GM23248 (cell line): ENCODE measurements at regions not wholly inside any gene's neighbourhood (a gene's known extent, or its start where the extent isn't known, plus 50 kb on each side); places are given as distances from the start of the nearest gene placed in this dataset.

Source experiments
- EZH2 ChIP-seq: fragments of 200-600 bp; sonication (generic); IDR thresholded peaks from 2 replicates; pipeline ENCODE4 v1.6.1; 2018; ENCODE audit warnings: antibody characterized with exemption, mild to moderate bottlenecking; ENCODE audit not compliant: insufficient read depth, poor library complexity, severe bottlenecking
- EZH2phosphoT487 ChIP-seq: fragments of 200-600 bp; sonication (generic); IDR thresholded peaks from 2 replicates; pipeline ENCODE4 v1.6.1; 2018; ENCODE audit warnings: antibody characterized with exemption, moderate library complexity, mild to moderate bottlenecking, low read depth; ENCODE audit not compliant: insufficient read depth

GRCh38 chr5:173499471-173500212, 116.8 kb downstream of the BOD1 start:
- no peak for TF ChIP-seq EZH2
- TF ChIP-seq EZH2phosphoT487: no peak
